HepG2 (cell line): ENCODE measurements at regions not wholly inside any gene's neighbourhood (a gene's known extent, or its start where the extent isn't known, plus 50 kb on each side); places are given as distances from the start of the nearest gene placed in this dataset.

Experiments
- AKAP8 ChIP-seq: sonication (generic); formaldehyde crosslinking; IDR thresholded peaks from 2 replicates; pipeline ENCODE4 v1.5.1; 2020; ENCODE audit warnings: mild to moderate bottlenecking, missing genetic modification reagents
- ATM ChIP-seq: fragments of 450-650 bp; IDR thresholded peaks from 2 replicates; pipeline ENCODE4 v1.7.1; 2017; ENCODE audit warnings: mild to moderate bottlenecking, borderline replicate concordance
- BCLAF1 ChIP-seq: fragments of 450-650 bp; IDR thresholded peaks from 2 replicates; pipeline ENCODE4 v1.6.1; 2017; ENCODE audit warnings: mild to moderate bottlenecking
- DPF2 ChIP-seq: sonication (generic); formaldehyde crosslinking; IDR thresholded peaks from 2 replicates; pipeline ENCODE4 v1.4.0; 2020; ENCODE audit warnings: mild to moderate bottlenecking, low read depth, missing genetic modification reagents, borderline replicate concordance
- ELF4 ChIP-seq: sonication (generic); formaldehyde crosslinking; IDR thresholded peaks from 2 replicates; pipeline ENCODE4 v1.5.0; 2020; ENCODE audit warnings: missing genetic modification reagents, mild to moderate bottlenecking, moderate library complexity, borderline replicate concordance
- ETV5 ChIP-seq: IDR thresholded peaks from 2 replicates; pipeline ENCODE4 v1.6.1; 2018; ENCODE audit warnings: missing biosample characterization, missing genetic modification reagents, inconsistent platforms, borderline replicate concordance
- GFI1 ChIP-seq: sonication (generic); formaldehyde crosslinking; IDR thresholded peaks from 2 replicates; pipeline ENCODE4 v1.5.0; 2020; ENCODE audit warnings: missing genetic modification reagents, mild to moderate bottlenecking, borderline replicate concordance
- MAZ ChIP-seq, 2 experiments: sonication (generic) in 1 of 2; formaldehyde crosslinking in 1 of 2; IDR thresholded peaks; 2 replicates each; pipeline versions ENCODE4 v1.5.0 to v1.6.1; 2012 to 2020; ENCODE audit warnings: low read depth in 2 of 2, mild to moderate bottlenecking in 2 of 2, borderline replicate concordance in 1 of 2, improper control_type of control experiment in 1 of 2, low read length in 1 of 2, missing genetic modification reagents in 1 of 2, moderate library complexity in 1 of 2
- MEIS1 ChIP-seq: sonication (generic); formaldehyde crosslinking; IDR thresholded peaks from 2 replicates; pipeline ENCODE4 v1.9.0; 2021; ENCODE audit warnings: mild to moderate bottlenecking, missing genetic modification reagents, moderate library complexity, borderline replicate concordance
- MTF1 ChIP-seq: sonication (generic); formaldehyde crosslinking; IDR thresholded peaks from 2 replicates; pipeline ENCODE4 v1.5.0; 2020; ENCODE audit warnings: missing genetic modification reagents
- NCOR1 ChIP-seq: fragments of 200-600 bp; sonication (generic); IDR thresholded peaks from 2 replicates; pipeline ENCODE4 v1.7.0; 2017; ENCODE audit warnings: antibody characterized with exemption, low read length, borderline replicate concordance
- RELA ChIP-seq: sonication (generic); formaldehyde crosslinking; IDR thresholded peaks from 2 replicates; pipeline ENCODE4 v1.4.0; 2020; ENCODE audit warnings: missing genetic modification reagents
- SAFB2 ChIP-seq: sonication (generic); formaldehyde crosslinking; IDR thresholded peaks from 2 replicates; pipeline ENCODE4 v1.5.1; 2020; ENCODE audit warnings: missing genetic modification reagents, low read depth, mild to moderate bottlenecking, borderline replicate concordance
- TFDP2 ChIP-seq: sonication (generic); formaldehyde crosslinking; IDR thresholded peaks from 2 replicates; pipeline ENCODE4 v1.4.0; 2020; ENCODE audit warnings: missing genetic modification reagents
- ZBTB7B ChIP-seq: sonication (generic); formaldehyde crosslinking; IDR thresholded peaks from 2 replicates; pipeline ENCODE4 v1.4.0; 2020; ENCODE audit warnings: missing genetic modification reagents
- ZIK1 ChIP-seq: sonication (generic); formaldehyde crosslinking; IDR thresholded peaks from 2 replicates; pipeline ENCODE4 v1.5.0; 2020; ENCODE audit warnings: mild to moderate bottlenecking, low read depth, missing genetic modification reagents, borderline replicate concordance
- ZNF20 ChIP-seq: sonication (generic); formaldehyde crosslinking; IDR thresholded peaks from 2 replicates; pipeline ENCODE4 v1.4.0; 2020; ENCODE audit warnings: mild to moderate bottlenecking, moderate library complexity, missing genetic modification reagents
- ZNF530 ChIP-seq: sonication (generic); formaldehyde crosslinking; IDR thresholded peaks from 2 replicates; pipeline ENCODE4 v1.5.0; 2020; ENCODE audit warnings: low read depth, mild to moderate bottlenecking, missing genetic modification reagents
- ZNF639 ChIP-seq: conservative IDR thresholded peaks from 2 replicates; pipeline ENCODE4 v1.6.1; 2018; ENCODE audit warnings: missing genetic modification reagents
- ZNF644 ChIP-seq: IDR thresholded peaks from 2 replicates; pipeline ENCODE4 v1.6.1; 2016; ENCODE audit warnings: low read depth
- ZNF710 ChIP-seq: sonication (generic); formaldehyde crosslinking; IDR thresholded peaks from 2 replicates; pipeline ENCODE4 v1.5.0; 2020; ENCODE audit warnings: mild to moderate bottlenecking, missing genetic modification reagents, borderline replicate concordance
- ZZZ3 ChIP-seq: sonication (generic); formaldehyde crosslinking; IDR thresholded peaks from 2 replicates; pipeline ENCODE4 v1.4.0; 2020; ENCODE audit warnings: missing genetic modification reagents, mild to moderate bottlenecking, borderline replicate concordance

- TF ChIP-seq GFI1 (no peak), ATM (no peak), BCLAF1 (no peak), AKAP8 (CRISPR knock-in tag) (no peak), ZZZ3 (CRISPR knock-in tag) (no peak), TFDP2 (no peak), SAFB2 (no peak), DPF2 (CRISPR knock-in tag) (no peak), NCOR1 (no peak), ZNF710 (no peak), ZNF20 (CRISPR knock-in tag) (no peak), ZNF530 (CRISPR knock-in tag) (no peak), ZNF644 (CRISPR knock-in tag) (no peak), ZIK1 (CRISPR knock-in tag) (no peak), MEIS1 (CRISPR knock-in tag) (no peak), ZBTB7B (CRISPR knock-in tag) (no peak), RELA (CRISPR knock-in tag) (0 out of 2 replicates have a peak, but pooled peaks have one; percentile 50), ETV5 (CRISPR knock-in tag) (no peak), MTF1 (CRISPR knock-in tag) (no peak), ZNF639 (CRISPR knock-in tag) (no peak), MAZ (IDR thresholded peaks at IDR 0.05; ENCODE audit: borderline replicate concordance, low read depth, low read length) (no peak), MAZ (CRISPR knock-in tag; IDR thresholded peaks at IDR 0.05; ENCODE audit: low read depth) (no peak), ELF4 (CRISPR knock-in tag) (no peak)
Measured at GRCh38 chr2:62570861-62571698, 65.1 kb upstream of the TMEM17 start (continued).
